HuH-7 (cell line): ENCODE measurements at regions not wholly inside any gene's neighbourhood (a gene's known extent, or its start where the extent isn't known, plus 50 kb on each side); places are given as distances from the start of the nearest gene placed in this dataset.
"Not testable (repeated sequence)": the region's sequence is repeated elsewhere in the genome, so short reads cannot be mapped to it uniquely, and the experiment has no call there.

Source experiments
- DNase-seq: peaks from one replicate; pipeline ENCODE4 v3.0.0; 2011; ENCODE audit warnings: low spot score

- no peak for DNase-seq
These were observed 359.7 kb upstream of the ZNF32 start for GRCh38 chr10:44008270-44008916.

DNA sequence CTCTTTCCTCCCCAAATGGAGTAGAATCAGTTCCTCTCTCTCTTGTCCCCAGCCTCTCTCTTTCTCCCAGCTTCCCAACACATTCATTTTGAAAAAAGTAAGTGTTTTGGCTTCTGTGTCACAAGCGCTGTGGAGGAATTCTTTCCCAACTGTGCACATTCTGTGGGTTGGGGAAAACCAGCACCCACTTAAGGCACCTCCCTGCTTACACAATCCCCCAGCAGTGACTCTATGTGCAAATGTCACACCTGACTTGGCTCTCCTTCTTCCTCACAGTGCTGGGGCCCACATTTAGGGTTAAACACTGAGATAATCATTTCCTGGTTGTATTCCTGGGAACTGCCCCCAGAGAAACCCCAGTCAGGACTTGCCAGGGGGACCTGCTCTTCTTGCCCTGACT, 358.1 kb upstream of the ZNF32 start:
- no peak for DNase-seq

DNA sequence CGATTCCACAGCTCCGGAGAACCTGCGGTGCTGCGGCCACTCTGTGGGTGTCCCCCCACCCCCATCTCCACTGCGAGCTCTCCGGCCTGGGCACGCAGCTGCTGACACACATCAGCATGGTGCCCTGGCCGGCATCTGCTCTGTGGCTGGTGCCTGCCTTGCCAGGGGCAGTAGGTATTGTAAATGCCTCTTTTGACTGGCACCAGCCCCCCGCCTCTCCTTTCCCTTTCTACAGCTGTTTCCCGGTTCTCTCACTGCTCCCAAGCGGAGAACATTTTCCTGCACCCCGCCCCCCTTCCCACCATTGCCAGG, 357.1 kb upstream of the ZNF32 start:
- no peak for DNase-seq

- no peak for DNase-seq
These were observed 356.5 kb upstream of the ZNF32 start for GRCh38 chr10:44004913-44005787.

DNA sequence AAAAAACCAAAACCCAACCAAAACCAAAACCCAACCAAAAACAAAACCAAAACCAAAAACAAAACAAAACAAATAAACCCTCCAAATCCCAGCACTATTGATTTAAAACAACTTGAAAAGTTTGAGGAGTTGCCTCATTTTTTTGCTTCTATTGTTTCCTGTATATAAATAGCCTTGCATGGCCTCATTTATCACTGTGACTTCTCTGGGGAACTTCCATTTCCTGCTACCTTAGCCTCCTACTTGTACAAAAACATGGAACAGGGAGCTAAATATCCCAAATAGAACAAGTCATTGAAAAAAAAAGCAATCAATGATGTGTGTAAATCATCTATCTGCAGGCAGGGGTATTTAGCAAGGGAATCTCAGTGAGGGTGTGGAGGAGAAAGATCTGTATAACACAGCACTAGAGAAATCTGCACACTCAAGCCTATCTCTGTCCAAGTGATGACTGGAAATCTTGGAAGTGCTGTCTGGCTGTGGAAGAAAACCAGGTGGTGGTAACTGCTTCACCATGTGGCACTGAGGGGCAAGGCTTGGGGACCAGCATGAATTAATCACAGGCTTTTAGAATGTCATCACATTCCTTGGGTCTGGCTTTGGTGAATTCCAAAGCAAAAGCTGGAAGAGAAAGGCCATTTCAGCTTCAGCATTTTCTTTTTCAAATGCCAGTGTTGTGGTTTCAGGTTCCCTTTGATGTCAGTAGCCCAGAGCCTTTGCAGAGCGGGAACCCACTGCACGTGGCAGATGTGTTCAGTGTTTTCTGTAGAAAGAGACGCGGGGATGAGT, 349.5 kb upstream of the ZNF32 start:
- DNase-seq: no peak

DNA sequence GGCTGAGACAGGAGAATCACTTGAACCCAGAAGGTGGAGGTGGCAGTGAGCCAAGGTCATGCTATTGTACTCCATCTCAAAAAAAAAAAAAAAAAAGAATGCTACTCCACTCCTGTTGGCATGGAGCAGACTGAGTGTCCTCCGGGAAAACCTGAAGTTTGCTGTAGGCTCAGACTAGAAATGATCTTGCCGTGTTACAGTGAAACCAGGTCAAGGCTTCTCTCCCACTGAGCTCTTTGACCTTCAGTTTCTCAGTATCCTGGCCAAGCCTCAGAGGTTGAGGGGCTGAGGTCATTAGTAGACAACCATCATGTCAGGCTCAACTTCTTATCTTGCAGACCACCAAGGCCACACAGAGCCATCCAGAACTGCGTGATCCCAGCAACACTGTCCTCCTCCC, 348.6 kb upstream of the ZNF32 start:
- DNase-seq: no peak

- no peak for DNase-seq
These were observed 345.9 kb upstream of the ZNF32 start for GRCh38 chr10:43994539-43994938.

DNA sequence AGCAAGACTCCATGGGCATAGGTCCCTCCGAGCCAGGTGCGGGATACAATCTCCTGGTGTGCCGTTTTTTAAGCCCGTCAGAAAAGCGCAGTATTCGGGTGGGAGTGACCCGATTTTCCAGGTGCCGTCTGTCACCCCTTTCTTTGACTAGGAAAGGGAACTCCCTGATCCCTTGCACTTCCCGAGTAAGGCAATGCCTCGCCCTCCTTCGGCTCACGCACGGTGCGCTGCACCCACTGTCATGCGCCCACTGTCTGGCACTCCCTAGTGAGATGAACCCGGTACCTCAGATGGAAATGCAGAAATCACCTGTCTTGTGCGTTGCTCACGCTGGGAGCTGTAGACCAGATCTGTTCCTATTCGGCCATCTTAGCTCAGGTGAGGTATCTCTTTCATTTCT, 344.1 kb upstream of the ZNF32 start:
- DNase-seq: not testable (repeated sequence)

DNA sequence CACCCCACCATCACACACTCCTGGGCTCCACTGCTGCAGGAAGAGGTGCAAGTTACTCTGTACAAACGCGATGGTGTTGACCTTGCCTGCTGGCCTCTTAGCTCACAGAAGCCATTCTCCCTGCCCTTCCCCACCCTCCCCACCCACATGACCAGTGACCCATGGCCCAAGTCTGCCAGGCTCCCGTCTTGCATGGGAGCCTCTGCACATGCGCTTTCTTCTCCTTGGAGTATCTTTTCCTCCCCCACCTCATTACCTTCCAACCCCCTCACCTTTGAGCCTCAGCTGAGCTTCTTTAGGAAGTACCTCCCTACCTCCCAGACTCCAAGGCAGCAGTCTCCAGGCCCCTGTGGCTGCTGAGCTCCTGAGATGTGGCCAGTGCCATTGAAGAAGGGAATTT, 337.7 kb upstream of the ZNF32 start:
- DNase-seq: no peak

DNA sequence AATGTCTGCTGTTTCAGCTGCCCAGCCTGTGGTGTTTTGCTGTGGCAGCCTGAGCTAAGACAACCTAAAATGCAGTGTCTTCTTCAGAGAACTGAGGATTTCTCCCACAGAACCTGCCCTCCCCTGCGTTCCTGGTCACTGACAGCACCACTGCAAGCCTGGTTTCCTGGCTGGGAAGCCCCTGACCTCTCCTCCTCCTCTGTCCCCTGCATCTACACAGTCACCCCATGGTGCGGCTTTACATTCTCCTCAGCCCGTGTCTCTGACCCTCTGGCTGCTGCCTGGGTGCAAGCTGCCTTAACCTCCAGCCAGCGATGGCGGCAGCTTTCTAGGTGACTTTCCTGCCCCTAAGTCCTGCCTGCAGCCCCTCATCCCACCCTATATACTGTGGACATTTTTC, 337.3 kb upstream of the ZNF32 start:
- no peak for DNase-seq

DNA sequence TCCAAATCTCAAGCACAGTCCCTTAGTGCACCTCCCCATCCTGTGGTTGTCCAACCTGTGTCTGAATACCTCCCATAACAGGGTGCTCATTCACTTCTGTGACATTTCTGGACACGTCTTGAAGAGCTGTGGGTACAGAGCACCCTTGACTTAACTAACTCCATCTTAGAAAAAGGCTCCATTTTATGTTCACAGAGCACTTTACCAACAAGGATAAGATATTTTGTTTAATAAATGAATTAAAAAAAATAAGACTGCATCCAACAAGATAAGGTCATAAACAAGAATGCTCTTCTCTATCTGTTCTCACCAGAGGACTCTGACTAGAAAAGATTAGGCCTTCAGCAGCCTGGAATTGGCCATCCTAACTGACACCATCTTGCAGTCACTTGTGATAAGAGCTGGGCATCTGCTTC, 335.2 kb upstream of the ZNF32 start:
- DNase-seq: no peak

DNA sequence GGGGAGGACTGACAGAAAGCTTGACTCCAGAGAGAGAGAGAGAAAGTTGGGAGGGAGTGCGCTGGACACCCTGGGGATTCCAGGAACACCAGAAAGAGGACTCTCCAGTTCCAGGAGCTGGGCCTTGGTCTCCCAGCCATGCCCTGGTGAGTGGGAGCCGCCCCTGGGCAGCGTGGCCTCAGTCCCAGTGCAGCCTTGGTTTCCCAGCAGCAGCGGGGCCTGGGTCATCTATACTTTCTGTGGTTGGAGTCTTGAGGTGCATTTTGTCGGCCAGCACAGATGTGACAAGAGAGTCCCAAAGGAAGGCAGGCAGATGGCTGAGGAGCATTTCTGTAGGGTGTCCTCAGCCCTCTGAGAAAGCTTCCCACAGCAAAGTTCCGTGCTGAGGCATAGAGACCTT, 334.7 kb upstream of the ZNF32 start:
- DNase-seq: no peak

DNA sequence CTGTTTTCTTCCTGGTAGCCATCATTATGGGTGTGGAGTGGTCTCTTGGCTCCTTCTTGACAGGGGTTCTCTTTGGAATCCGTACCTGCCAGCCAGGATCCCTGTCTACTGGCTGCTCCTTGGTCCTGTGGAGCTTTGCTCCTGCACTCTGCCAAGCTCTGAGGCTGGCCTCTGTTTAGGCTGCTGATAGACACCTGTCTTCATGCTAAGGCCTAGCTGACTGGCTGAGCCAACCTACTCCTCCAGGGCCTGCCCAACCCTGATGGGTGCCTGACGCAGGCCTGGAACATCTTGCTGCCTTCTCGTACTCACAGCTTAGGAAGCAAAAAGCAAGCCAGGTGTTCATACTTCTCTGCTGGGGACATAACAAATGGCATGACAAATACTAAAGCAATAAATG, 333.6 kb upstream of the ZNF32 start:
- no peak for DNase-seq

- DNase-seq: no peak
These were observed 333.0 kb upstream of the ZNF32 start for GRCh38 chr10:43981696-43982095.

GRCh38 chr10:43981232-43981631, 332.6 kb upstream of the ZNF32 start:
- DNase-seq: no peak

- DNase-seq: no peak
These were observed 332.0 kb upstream of the ZNF32 start for GRCh38 chr10:43980715-43981114.

- DNase-seq: no peak
These were observed 331.6 kb upstream of the ZNF32 start for GRCh38 chr10:43980313-43980712.

DNA sequence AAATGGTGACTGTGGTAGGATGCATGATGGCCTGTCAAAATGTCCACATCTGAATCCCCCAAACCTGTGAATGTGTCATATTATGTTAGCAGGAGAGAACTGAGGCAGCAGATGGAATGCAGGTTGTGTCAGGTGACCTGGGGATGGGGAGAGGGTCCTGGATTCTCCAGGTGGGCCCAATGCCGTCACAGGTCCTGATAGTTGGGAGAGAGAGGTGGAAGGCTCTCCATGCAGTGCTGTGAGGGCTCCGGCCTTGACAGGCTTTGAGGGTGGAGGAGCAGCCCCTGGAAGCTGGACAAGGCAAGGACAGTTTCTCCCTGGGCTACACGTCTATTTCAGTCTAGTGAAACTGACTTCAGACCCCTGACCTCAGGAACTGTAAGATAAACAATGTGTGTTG, 330.9 kb upstream of the ZNF32 start:
- DNase-seq: no peak

GRCh38 chr10:43978936-43979335, 330.3 kb upstream of the ZNF32 start:
- no peak for DNase-seq

DNA sequence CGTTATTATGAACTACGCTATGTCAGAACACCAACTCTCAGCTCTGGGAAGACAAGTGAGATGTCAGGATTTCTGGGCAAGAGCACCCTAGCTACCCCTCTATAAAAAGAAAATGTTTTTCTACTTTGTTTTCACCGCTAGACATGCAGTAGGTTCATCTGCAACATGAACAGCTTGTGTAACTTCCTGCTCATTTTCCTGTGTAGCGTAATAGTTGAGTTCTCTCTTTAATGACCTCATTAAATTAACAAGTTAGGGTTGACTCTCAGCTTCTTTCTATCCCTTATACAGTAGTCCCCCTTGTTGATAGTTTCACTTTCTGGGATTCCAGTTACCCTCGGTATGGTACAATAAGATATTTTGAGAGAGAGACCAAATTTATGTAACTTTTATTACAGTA, 329.4 kb upstream of the ZNF32 start:
- DNase-seq: no peak

GRCh38 chr10:43976292-43976691, 327.6 kb upstream of the ZNF32 start:
- DNase-seq: no peak

- no peak for DNase-seq
These were observed 325.1 kb upstream of the ZNF32 start for GRCh38 chr10:43973801-43974200.

GRCh38 chr10:43972976-43973647, 324.4 kb upstream of the ZNF32 start:
- DNase-seq: no peak
